Endothelial cell of umbilical vein (primary cell): ENCODE measurements at regions not wholly inside any gene's neighbourhood (a gene's known extent, or its start where the extent isn't known, plus 50 kb on each side); places are given as distances from the start of the nearest gene placed in this dataset.

Experiments used
- BruUV-seq: library from RNA; stranded (reverse); fragments of 400-500 nt; replicated peaks from 2 replicates; lab custom pipeline; 2021; lab: Mats Ljungman, UMichigan
- CTCF ChIA-PET: fragments of 300-600, 350-600 bp; sonication (Branson Sonifier 250); formaldehyde crosslinking; loops from one replicate; lab custom pipeline; 2021; ENCODE audit warnings: antibody characterized with exemption, inconsistent platforms; lab: Charles Lee
- POLR2A ChIA-PET: fragments of 300-600, 350-600 bp; sonication (Branson Sonifier 250); formaldehyde crosslinking; loops from one replicate; lab custom pipeline; 2021; ENCODE audit warnings: antibody characterized with exemption, inconsistent platforms; lab: Charles Lee
- DNase-seq: peaks from one replicate; pipeline ENCODE4 v3.0.0-alpha.2; 2011; ENCODE audit warnings: low read depth, low spot score
- FAIRE-seq: peaks from 2 replicates; lab custom pipeline; 2011; peaks lifted over from hg19 to GRCh38; lab: Jason Lieb, UNC
- H2AFZ ChIP-seq: 2 replicates; pipeline ENCODE4 v1.6.0; 2012; ENCODE audit warnings: low read depth, low read length, control low read depth, inconsistent platforms
- H3K27ac ChIP-seq: 2 replicates; pipeline ENCODE4 v1.5.1; 2011; ENCODE audit warnings: low read depth, mild to moderate bottlenecking, control low read depth, low read length, moderate library complexity; ENCODE audit not compliant: insufficient read depth
- H3K27me3 ChIP-seq, 2 experiments: 2 replicates each; pipeline versions ENCODE4 v1.6.0 to v1.6.1; 2011; ENCODE audit warnings: low read length in 2 of 2, mixed read lengths in 1 of 2; ENCODE audit not compliant: control insufficient read depth in 2 of 2, insufficient read depth in 2 of 2
- H3K36me3 ChIP-seq, 2 experiments: 2 replicates in 1 of 2; 3 replicates in 1 of 2; pipeline ENCODE4 v1.5.1; 2011; ENCODE audit warnings: low read length in 2 of 2, mild to moderate bottlenecking in 1 of 2, moderate library complexity in 1 of 2; ENCODE audit not compliant: control insufficient read depth in 2 of 2, insufficient read depth in 2 of 2; ENCODE audit errors: extremely low read depth in 1 of 2
- H3K4me1 ChIP-seq: 3 replicates; pipeline ENCODE4 v1.5.1; 2011; ENCODE audit warnings: mild to moderate bottlenecking, low read length; ENCODE audit not compliant: control insufficient read depth, insufficient read depth; ENCODE audit errors: extremely low read depth
- H3K4me2 ChIP-seq: 2 replicates; pipeline ENCODE4 v1.6.1; 2011; ENCODE audit warnings: low read length, control low read depth, mixed read lengths; ENCODE audit not compliant: insufficient read depth
- H3K4me3 ChIP-seq, 3 experiments: fragments of 200-600 bp in 1 of 3; sonication (generic), shearing (Covaris generic) in 1 of 3; replicated peaks in 1 of 3; 2 replicates each; pipeline ENCODE4 v1.5.1; 2011 to 2016; ENCODE audit warnings: control low read depth in 3 of 3, low read length in 3 of 3, mild to moderate bottlenecking in 2 of 3, inconsistent platforms in 1 of 3, low read depth in 1 of 3, moderate library complexity in 1 of 3; ENCODE audit not compliant: insufficient read depth in 1 of 3
- H3K79me2 ChIP-seq: 2 replicates; pipeline ENCODE4 v1.6.0; 2012; ENCODE audit warnings: low read length, inconsistent platforms; ENCODE audit not compliant: control insufficient read depth, insufficient read depth
- H3K9ac ChIP-seq: replicated peaks from 2 replicates; pipeline ENCODE3; 2011; ENCODE audit warnings: low read length, control low read depth; ENCODE audit not compliant: insufficient read depth; ENCODE audit errors: extremely low read depth
- H3K9me1 ChIP-seq: replicated peaks from 3 replicates; pipeline ENCODE4 v1.6.0; 2011; ENCODE audit warnings: mild to moderate bottlenecking, low read length; ENCODE audit not compliant: control insufficient read depth, insufficient read depth; ENCODE audit errors: extremely low read depth
- H3K9me3 ChIP-seq: replicated peaks from 2 replicates; pipeline ENCODE4 v1.5.1; 2012; ENCODE audit warnings: low read length, inconsistent platforms; ENCODE audit not compliant: control insufficient read depth, insufficient read depth
- H4K20me1 ChIP-seq: replicated peaks from 2 replicates; pipeline ENCODE3; 2011; ENCODE audit warnings: mild to moderate bottlenecking, low read length; ENCODE audit not compliant: control insufficient read depth, insufficient read depth; ENCODE audit errors: extremely low read depth
- EZH2 ChIP-seq: IDR thresholded peaks from 2 replicates; pipeline ENCODE4 v1.6.1; 2012; ENCODE audit warnings: borderline replicate concordance, low read depth, mild to moderate bottlenecking, moderate library complexity, low read length, inconsistent platforms; ENCODE audit not compliant: severe bottlenecking
- FOS ChIP-seq: IDR thresholded peaks from 2 replicates; pipeline ENCODE4 v1.6.1; 2011; ENCODE audit warnings: mild to moderate bottlenecking, low read length, moderate library complexity, borderline replicate concordance; ENCODE audit not compliant: insufficient read depth
- GATA2 ChIP-seq: IDR thresholded peaks from 2 replicates; pipeline ENCODE4 v1.7.0; 2011; ENCODE audit warnings: low read depth, mild to moderate bottlenecking, moderate library complexity, mixed read lengths, low read length; ENCODE audit not compliant: insufficient read length, insufficient read depth
- JUN ChIP-seq: IDR thresholded peaks from 2 replicates; pipeline ENCODE4 v1.6.1; 2011; ENCODE audit warnings: borderline replicate concordance, low read depth; ENCODE audit not compliant: insufficient read length, insufficient read depth
- MYC ChIP-seq: IDR thresholded peaks from one replicate; pipeline ENCODE4 v1.6.1; 2011; ENCODE audit warnings: mild to moderate bottlenecking, low read depth, low read length
- POLR2A ChIP-seq: IDR thresholded peaks from 2 replicates; pipeline ENCODE4 v1.6.1; 2012; ENCODE audit warnings: low read depth, mild to moderate bottlenecking, control low read depth, low read length
- POLR2AphosphoS5 ChIP-seq: IDR thresholded peaks from 2 replicates; pipeline ENCODE4 v1.6.1; 2012; ENCODE audit warnings: low read depth, mild to moderate bottlenecking, control low read depth, low read length, moderate library complexity; ENCODE audit not compliant: insufficient read depth
- dilution Hi-C: fragments of 300-500 bp; cut with MboI; formaldehyde crosslinking; loops from one replicate; pipeline ENCODE4 v1.15.0; 2019; ENCODE audit warnings: low sequenced_read_pairs; ENCODE audit not compliant: extremely low pct_ligation_motif_present
- intact Hi-C: fragments of 100-400 bp; cut with micrococcal nuclease; formaldehyde crosslinking; loops from one replicate; pipeline ENCODE4 v1.10.0; 2022
- TF ChIP-seq, protein P1 (sequence below), 2 donors: IDR thresholded peaks; 1 replicate in 1 of 2; 2 replicates in 1 of 2; pipeline ENCODE4 v1.5.1; 2011; ENCODE audit warnings: low read length in 2 of 2, mild to moderate bottlenecking in 2 of 2, moderate library complexity in 2 of 2, control low read depth in 1 of 2, inconsistent platforms in 1 of 2, low read depth in 1 of 2; ENCODE audit not compliant: insufficient read depth in 1 of 2; ENCODE audit errors: extremely low read depth in 1 of 2
- TF ChIP-seq, protein P2 (sequence below): IDR thresholded peaks from 2 replicates; pipeline ENCODE4 v1.6.1; 2011; ENCODE audit not compliant: insufficient read depth, insufficient read length

DNA sequence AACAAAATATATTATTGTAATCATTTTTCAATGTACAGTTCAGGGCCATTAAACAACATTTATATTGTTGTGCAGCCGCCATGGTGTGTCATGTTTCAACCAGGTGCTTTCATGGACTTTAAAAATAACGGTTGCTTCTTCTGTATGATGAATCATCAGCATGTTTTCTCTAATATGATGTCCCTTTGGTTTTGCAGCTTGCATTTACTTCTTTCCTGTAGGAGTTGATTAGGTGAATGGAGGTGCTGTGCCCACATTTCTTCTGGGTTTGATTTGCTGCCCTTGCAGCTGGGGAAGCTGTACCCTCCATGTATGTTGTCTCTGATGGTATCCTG, 54.9 kb upstream of the TULP4 start:
- dilution Hi-C loops, result no loop called here

More for the DNA sequence above, 54.9 kb upstream of the TULP4 start:
- Histone ChIP-seq H3K9me1 (no peaks in the 10 kb centered on the region), H3K4me3 (no peak overlapping the region), H3K9me3 (no peaks in the 10 kb centered on the region), H4K20me1 (no peaks in the 10 kb centered on the region), H2AFZ (no peak overlapping the region), H3K4me1 (no peaks in the 10 kb centered on the region), H3K27ac (no peak overlapping the region), H3K36me3 (peaks cover 0 to 3% of the 10 kb centered on the region in 2 experiments), H3K27me3 (no peaks in the 10 kb centered on the region), H3K79me2 (peaks cover 31% of the 10 kb centered on the region), H3K4me2 (no peak overlapping the region), H3K9ac (no peak overlapping the region)
- intact Hi-C loops, result no loop called here
- TF ChIP-seq FOS (no peak), POLR2AphosphoS5 (no peak), JUN (no peak), POLR2A (no peak), EZH2 (no peak), GATA2 (no peak), MYC (no peak)
- TF ChIP-seq, protein P1, sequence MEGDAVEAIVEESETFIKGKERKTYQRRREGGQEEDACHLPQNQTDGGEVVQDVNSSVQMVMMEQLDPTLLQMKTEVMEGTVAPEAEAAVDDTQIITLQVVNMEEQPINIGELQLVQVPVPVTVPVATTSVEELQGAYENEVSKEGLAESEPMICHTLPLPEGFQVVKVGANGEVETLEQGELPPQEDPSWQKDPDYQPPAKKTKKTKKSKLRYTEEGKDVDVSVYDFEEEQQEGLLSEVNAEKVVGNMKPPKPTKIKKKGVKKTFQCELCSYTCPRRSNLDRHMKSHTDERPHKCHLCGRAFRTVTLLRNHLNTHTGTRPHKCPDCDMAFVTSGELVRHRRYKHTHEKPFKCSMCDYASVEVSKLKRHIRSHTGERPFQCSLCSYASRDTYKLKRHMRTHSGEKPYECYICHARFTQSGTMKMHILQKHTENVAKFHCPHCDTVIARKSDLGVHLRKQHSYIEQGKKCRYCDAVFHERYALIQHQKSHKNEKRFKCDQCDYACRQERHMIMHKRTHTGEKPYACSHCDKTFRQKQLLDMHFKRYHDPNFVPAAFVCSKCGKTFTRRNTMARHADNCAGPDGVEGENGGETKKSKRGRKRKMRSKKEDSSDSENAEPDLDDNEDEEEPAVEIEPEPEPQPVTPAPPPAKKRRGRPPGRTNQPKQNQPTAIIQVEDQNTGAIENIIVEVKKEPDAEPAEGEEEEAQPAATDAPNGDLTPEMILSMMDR (IDR thresholded peaks at IDR 0.05; ENCODE audit: extremely low read depth in 1 of 2, insufficient read depth in 1 of 2, low read depth in 1 of 2, low read length in 2 of 2), result no peak
- TF ChIP-seq, protein P2, sequence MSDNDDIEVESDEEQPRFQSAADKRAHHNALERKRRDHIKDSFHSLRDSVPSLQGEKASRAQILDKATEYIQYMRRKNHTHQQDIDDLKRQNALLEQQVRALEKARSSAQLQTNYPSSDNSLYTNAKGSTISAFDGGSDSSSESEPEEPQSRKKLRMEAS, result no peak
- ChIA-PET POLR2A (no interaction called here), CTCF (no interaction called here)
- DNase-seq, result no peak
- FAIRE-seq, result no peak
- no TSS peak for BruUV-seq
